Calu3 (cell line): ENCODE measurements at regions not wholly inside any gene's neighbourhood (a gene's known extent, or its start where the extent isn't known, plus 50 kb on each side); places are given as distances from the start of the nearest gene placed in this dataset.

ENCODE experiments used
- BruUV-seq: library from RNA; stranded (reverse); fragments of 400-500 nt; replicated peaks from 2 replicates; lab custom pipeline; 2021; lab: Mats Ljungman, UMichigan
- CTCF ChIA-PET: fragments of 300-600 bp; sonication (Branson Sonifier 250); formaldehyde crosslinking; loops from one replicate; lab custom pipeline; 2022; ENCODE audit warnings: antibody characterized with exemption; lab: Charles Lee
- DNase-seq: peaks from one replicate; pipeline ENCODE4 v3.0.0; 2022
- H3K27ac Mint-ChIP-seq: one replicate; pipeline ENCODE4 v1.8.0; 2022; ENCODE audit warnings: mixed read lengths; ENCODE audit not compliant: unreplicated experiment
- H3K27me3 Mint-ChIP-seq: one replicate; pipeline ENCODE4 v1.8.0; 2022; ENCODE audit warnings: mixed read lengths; ENCODE audit not compliant: unreplicated experiment
- H3K36me3 Mint-ChIP-seq: one replicate; pipeline ENCODE4 v1.8.0; 2022; ENCODE audit warnings: mild to moderate bottlenecking, moderate library complexity, mixed read lengths; ENCODE audit not compliant: insufficient read depth, unreplicated experiment
- H3K4me1 Mint-ChIP-seq: one replicate; pipeline ENCODE4 v1.8.0; 2022; ENCODE audit warnings: mild to moderate bottlenecking, low read depth, mixed read lengths; ENCODE audit not compliant: unreplicated experiment
- H3K4me3 Mint-ChIP-seq: one replicate; pipeline ENCODE4 v1.8.0; 2022; ENCODE audit warnings: mild to moderate bottlenecking, low read depth, moderate library complexity, mixed read lengths; ENCODE audit not compliant: unreplicated experiment
- H3K9me3 Mint-ChIP-seq: one replicate; pipeline ENCODE4 v1.8.0; 2022; ENCODE audit warnings: low read depth, mixed read lengths; ENCODE audit not compliant: unreplicated experiment
- CTCF ChIP-seq: fragments of 200-600 bp; IDR thresholded peaks from one replicate; pipeline ENCODE4 v1.8.0; 2022; ENCODE audit warnings: antibody characterized with exemption; ENCODE audit not compliant: unreplicated experiment
- intact Hi-C: fragments of 100-400 bp; cut with micrococcal nuclease; formaldehyde crosslinking; loops from one replicate; pipeline ENCODE4 v1.10.0; 2022; ENCODE audit not compliant: unreplicated experiment

- Mint-ChIP-seq H3K36me3 (no peaks in the 10 kb centered on the region), H3K4me3 (no peak overlapping the region), H3K9me3 (peaks cover 7% of the 10 kb centered on the region), H3K4me1 (no peaks in the 10 kb centered on the region), H3K27ac (no peak overlapping the region), H3K27me3 (no peaks in the 10 kb centered on the region)
- CTCF ChIA-PET, result no interaction called here
- intact Hi-C loops, result no loop called here
- TF ChIP-seq CTCF, result no peak
- no TSS peak for BruUV-seq
- DNase-seq, result no peak
Observed at GRCh38 chr14:85390236-85390635, 139.7 kb upstream of the FLRT2 start.

- Mint-ChIP-seq H3K27ac (no peak overlapping the region), H3K36me3 (no peaks in the 10 kb centered on the region), H3K4me3 (no peak overlapping the region), H3K4me1 (no peaks in the 10 kb centered on the region), H3K9me3 (peaks cover 7% of the 10 kb centered on the region), H3K27me3 (no peaks in the 10 kb centered on the region)
- TF ChIP-seq CTCF, result no peak
- CTCF ChIA-PET, result no interaction called here
- intact Hi-C loops, result no loop called here
- no TSS peak for BruUV-seq
- no peak for DNase-seq
Observed at GRCh38 chr14:85391455-85391854, 138.5 kb upstream of the FLRT2 start.

GRCh38 chr14:85391892-85392291, 138.1 kb upstream of the FLRT2 start:
- CTCF ChIA-PET, result no interaction called here
- DNase-seq, result no peak
- Mint-ChIP-seq H3K4me1 (no peaks in the 10 kb centered on the region), H3K4me3 (no peak overlapping the region), H3K9me3 (peaks cover 7% of the 10 kb centered on the region), H3K27me3 (no peaks in the 10 kb centered on the region), H3K27ac (no peak overlapping the region), H3K36me3 (no peaks in the 10 kb centered on the region)
- intact Hi-C loops, result no loop called here
- TF ChIP-seq CTCF, result no peak
- no TSS peak for BruUV-seq

GRCh38 chr14:85399186-85399585, 130.8 kb upstream of the FLRT2 start:
- Mint-ChIP-seq H3K36me3 (no peaks in the 10 kb centered on the region), H3K4me1 (no peaks in the 10 kb centered on the region), H3K9me3 (peaks cover 13% of the 10 kb centered on the region), H3K27ac (no peak overlapping the region), H3K4me3 (no peak overlapping the region), H3K27me3 (no peaks in the 10 kb centered on the region)
- CTCF ChIA-PET, result no interaction called here
- no peak for DNase-seq
- BruUV-seq, result no TSS peak
- TF ChIP-seq CTCF, result no peak
- intact Hi-C loops, result no loop called here
